Chondrocyte (in vitro differentiated cells): ENCODE measurements at regions not wholly inside any gene's neighbourhood (a gene's known extent, or its start where the extent isn't known, plus 50 kb on each side); places are given as distances from the start of the nearest gene placed in this dataset.

Experiments used
- DNase-seq: peaks from one replicate; pipeline ENCODE4 v3.0.0; 2021; ENCODE audit warnings: mixed read lengths, low spot score
- H3K27ac Mint-ChIP-seq: one replicate; pipeline ENCODE4 v1.8.0; 2021; ENCODE audit warnings: mild to moderate bottlenecking, moderate library complexity, mixed read lengths; ENCODE audit not compliant: unreplicated experiment
- H3K27me3 Mint-ChIP-seq: 2 replicates; pipeline ENCODE4 v1.8.0; 2021; ENCODE audit warnings: low read depth, mixed read lengths
- H3K36me3 Mint-ChIP-seq: 2 replicates; pipeline ENCODE4 v1.8.0; 2021; ENCODE audit warnings: low read depth, mixed read lengths
- H3K4me1 Mint-ChIP-seq: 2 replicates; pipeline ENCODE4 v1.8.0; 2021; ENCODE audit warnings: low read depth, mild to moderate bottlenecking, mixed read lengths
- H3K4me3 Mint-ChIP-seq: one replicate; pipeline ENCODE4 v1.8.0; 2021; ENCODE audit warnings: mild to moderate bottlenecking, moderate library complexity, mixed read lengths; ENCODE audit not compliant: unreplicated experiment
- H3K9me3 Mint-ChIP-seq: 2 replicates; pipeline ENCODE4 v1.8.0; 2021; ENCODE audit warnings: low read depth, mixed read lengths
- CTCF ChIP-seq: fragments of 200-600 bp; sonication (generic); IDR thresholded peaks from 2 replicates; pipeline ENCODE4 v1.5.0; 2021; ENCODE audit warnings: antibody characterized with exemption, mild to moderate bottlenecking, moderate library complexity

GRCh38 chr15:77714023-77714422 is 81.3 kb upstream of the LINGO1 start:
- no peak for TF ChIP-seq CTCF
- Mint-ChIP-seq H3K4me3 (no peak overlapping the region), H3K27me3 (peaks cover 28% of the 10 kb centered on the region), H3K27ac (no peak overlapping the region), H3K36me3 (no peaks in the 10 kb centered on the region), H3K4me1 (peaks cover 2% of the 10 kb centered on the region), H3K9me3 (no peaks in the 10 kb centered on the region)
- DNase-seq: no peak

GRCh38 chr15:77713281-77713680 is 80.6 kb upstream of the LINGO1 start:
- Mint-ChIP-seq H3K4me3 (no peak overlapping the region), H3K36me3 (no peaks in the 10 kb centered on the region), H3K27ac (no peak overlapping the region), H3K4me1 (peaks cover 2% of the 10 kb centered on the region), H3K9me3 (no peaks in the 10 kb centered on the region), H3K27me3 (peaks cover 28% of the 10 kb centered on the region)
- no peak for TF ChIP-seq CTCF
- DNase-seq: no peak

DNA sequence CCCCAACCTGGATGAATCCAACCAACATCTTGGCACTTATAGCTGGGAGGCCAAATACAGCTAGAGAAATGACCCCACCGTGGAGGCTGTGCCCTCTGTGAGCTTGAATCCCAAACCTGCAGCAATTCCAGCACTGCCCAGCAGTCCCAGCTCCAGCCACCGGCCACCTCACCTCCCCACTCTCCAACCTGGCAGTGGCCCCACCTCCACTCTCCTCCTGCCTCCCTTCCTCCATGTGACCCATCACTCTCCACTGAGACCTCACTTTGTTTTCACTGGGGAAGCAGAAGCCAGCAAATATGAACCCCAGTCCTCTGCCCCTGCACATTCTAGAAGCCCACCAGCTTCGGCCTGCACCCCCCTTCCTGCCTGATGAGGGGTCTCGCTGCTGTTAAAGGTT is 79.7 kb upstream of the LINGO1 start:
- H3K9me3 Mint-ChIP-seq: no peaks in the 10 kb centered on the region
- DNase-seq: no peak
- no peaks in the 10 kb centered on the region for H3K36me3 Mint-ChIP-seq
- peaks cover 32% of the 10 kb centered on the region for H3K27me3 Mint-ChIP-seq
- TF ChIP-seq CTCF: no peak
- no peak overlapping the region for H3K4me3 Mint-ChIP-seq
- H3K27ac Mint-ChIP-seq: no peak overlapping the region
- H3K4me1 Mint-ChIP-seq: peaks cover 2% of the 10 kb centered on the region

GRCh38 chr15:77710637-77711036 is 77.9 kb upstream of the LINGO1 start:
- H3K36me3 Mint-ChIP-seq: no peaks in the 10 kb centered on the region
- H3K9me3 Mint-ChIP-seq: no peaks in the 10 kb centered on the region
- DNase-seq: no peak
- H3K27me3 Mint-ChIP-seq: peaks cover 37% of the 10 kb centered on the region
- H3K27ac Mint-ChIP-seq: no peak overlapping the region
- no peak for TF ChIP-seq CTCF
- H3K4me3 Mint-ChIP-seq: no peak overlapping the region
- peaks cover 2% of the 10 kb centered on the region for H3K4me1 Mint-ChIP-seq

DNA sequence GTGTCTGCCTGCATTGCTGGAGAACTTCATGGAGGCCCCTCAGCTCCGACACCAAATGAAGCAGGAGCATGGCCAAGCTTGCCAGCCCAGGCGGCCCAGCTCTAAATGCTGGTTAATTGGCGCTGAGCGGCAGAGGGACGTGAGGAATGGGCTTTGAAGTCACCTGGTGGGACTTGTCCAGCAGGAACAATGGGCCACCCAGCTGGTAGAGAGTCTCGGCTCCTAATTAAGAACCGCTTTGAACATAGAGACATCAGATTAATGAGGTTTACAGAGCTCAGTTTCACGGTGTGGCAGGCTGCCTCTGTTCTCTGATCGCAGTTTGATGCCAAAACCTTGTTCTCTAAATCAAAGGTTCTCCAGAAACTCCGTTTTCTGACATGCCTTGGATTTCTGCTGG is 77.5 kb upstream of the LINGO1 start:
- H3K4me3 Mint-ChIP-seq: no peak overlapping the region
- peaks cover 34% of the 10 kb centered on the region for H3K27me3 Mint-ChIP-seq
- H3K4me1 Mint-ChIP-seq: peaks cover 2% of the 10 kb centered on the region
- no peaks in the 10 kb centered on the region for H3K36me3 Mint-ChIP-seq
- H3K27ac Mint-ChIP-seq: no peak overlapping the region
- no peak for DNase-seq
- TF ChIP-seq CTCF: no peak
- no peaks in the 10 kb centered on the region for H3K9me3 Mint-ChIP-seq
